GM12874 (cell line): ENCODE measurements at regions not wholly inside any gene's neighbourhood (a gene's known extent, or its start where the extent isn't known, plus 50 kb on each side); places are given as distances from the start of the nearest gene placed in this dataset.

Experiments used
- TF ChIP-seq, protein P1 (sequence below): IDR thresholded peaks from 2 replicates; pipeline ENCODE4 v1.5.1; 2011; ENCODE audit warnings: low read depth, mild to moderate bottlenecking, control low read depth, low read length, moderate library complexity; ENCODE audit not compliant: insufficient read depth

- TF ChIP-seq, protein P1, sequence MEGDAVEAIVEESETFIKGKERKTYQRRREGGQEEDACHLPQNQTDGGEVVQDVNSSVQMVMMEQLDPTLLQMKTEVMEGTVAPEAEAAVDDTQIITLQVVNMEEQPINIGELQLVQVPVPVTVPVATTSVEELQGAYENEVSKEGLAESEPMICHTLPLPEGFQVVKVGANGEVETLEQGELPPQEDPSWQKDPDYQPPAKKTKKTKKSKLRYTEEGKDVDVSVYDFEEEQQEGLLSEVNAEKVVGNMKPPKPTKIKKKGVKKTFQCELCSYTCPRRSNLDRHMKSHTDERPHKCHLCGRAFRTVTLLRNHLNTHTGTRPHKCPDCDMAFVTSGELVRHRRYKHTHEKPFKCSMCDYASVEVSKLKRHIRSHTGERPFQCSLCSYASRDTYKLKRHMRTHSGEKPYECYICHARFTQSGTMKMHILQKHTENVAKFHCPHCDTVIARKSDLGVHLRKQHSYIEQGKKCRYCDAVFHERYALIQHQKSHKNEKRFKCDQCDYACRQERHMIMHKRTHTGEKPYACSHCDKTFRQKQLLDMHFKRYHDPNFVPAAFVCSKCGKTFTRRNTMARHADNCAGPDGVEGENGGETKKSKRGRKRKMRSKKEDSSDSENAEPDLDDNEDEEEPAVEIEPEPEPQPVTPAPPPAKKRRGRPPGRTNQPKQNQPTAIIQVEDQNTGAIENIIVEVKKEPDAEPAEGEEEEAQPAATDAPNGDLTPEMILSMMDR, result no peak
Measured at GRCh38 chr15:25061808-25062550, 107.2 kb downstream of the SNRPN start.

- TF ChIP-seq, protein P1, result no peak
Measured at GRCh38 chr15:25062551-25063430, 108.0 kb downstream of the SNRPN start.

DNA sequence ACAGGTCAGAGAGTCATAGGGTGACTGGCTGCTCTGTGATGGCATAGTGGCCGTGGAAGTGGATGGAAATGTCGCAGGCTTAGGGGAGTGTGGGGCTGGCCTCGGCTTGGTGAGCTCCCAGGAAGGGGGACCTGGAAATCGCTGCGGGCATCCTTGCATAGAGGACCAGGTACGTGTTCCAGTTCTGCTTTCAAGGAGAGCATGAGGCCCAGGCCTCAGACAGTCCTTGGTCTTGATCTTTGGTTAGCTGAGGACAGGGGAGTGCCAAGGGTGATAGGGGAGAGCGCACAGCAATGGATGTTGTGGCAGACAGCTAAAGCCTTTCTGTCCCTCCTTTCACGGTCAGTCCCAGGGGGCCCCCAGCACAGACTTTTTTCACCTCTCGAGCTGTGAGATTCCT, 110.5 kb downstream of the SNRPN start:
- TF ChIP-seq, protein P1, result no peak

DNA sequence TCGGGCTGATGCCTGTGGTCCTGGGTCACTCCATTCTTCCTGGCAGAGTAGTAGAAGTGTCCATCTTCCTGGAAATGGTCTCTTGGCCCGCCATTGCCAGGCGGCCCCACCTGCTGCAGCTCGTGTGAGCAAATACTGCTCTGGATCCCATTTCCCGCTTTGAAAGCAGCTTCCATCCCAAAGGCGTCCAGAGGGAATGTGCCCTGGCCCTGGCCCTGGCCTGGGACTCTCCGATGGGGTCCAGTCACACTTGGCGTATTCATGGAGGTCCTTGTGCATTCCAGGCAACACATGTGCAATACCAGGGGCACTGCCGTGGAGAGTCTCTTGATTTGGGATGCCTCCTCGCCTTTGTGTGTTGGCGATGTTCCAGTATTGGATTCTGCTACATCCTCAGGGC, 111.1 kb downstream of the SNRPN start:
- TF ChIP-seq, protein P1, result no peak

DNA sequence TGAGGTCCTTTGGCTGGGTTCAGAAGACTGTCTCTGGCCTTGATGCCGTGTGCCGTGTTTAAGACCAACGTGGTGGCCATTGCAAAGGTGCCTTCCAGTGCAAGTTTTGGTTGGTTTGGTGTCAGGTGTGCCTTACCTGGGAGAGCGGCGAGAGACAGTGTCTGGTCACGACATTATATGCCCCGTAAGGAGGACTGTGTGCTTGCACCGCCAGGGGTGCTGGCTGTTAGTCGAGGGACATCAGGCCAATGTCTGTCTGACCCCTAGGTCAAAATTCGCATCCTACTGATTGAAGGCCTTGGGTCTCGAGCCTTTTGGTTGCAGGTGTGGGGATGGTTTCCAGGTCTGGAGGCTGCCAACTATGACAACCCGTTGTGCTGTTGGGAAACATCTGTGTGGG, 111.9 kb downstream of the SNRPN start:
- TF ChIP-seq, protein P1, result no peak

DNA sequence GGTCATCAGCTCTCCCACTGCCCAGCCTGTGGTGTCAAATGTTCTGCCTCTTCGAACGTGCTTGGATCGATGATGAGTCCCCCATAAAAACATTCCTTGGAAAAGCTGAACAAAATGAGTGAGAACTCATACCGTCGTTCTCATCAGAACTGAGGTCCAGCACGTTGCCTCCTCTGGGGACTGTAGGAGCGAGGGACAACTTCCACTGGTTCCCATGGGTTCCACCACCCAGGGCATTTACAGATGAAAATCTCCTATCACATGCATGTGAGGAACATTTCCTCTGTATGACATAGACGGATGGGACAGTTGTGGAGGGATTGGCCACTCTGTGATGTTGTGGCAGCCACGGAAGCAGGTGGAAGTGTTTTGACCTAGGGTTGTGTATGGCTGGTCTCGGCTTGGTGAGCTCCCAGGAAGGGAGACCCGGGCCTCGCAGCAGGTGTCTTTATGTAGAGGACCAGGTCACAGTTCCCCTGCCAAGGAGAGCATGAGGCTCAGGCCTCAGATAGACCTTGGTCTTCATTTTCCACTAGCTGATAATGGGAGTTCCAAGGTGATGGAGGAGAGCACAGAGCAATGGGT, 113.0 kb downstream of the SNRPN start:
- TF ChIP-seq, protein P1, result no peak

DNA sequence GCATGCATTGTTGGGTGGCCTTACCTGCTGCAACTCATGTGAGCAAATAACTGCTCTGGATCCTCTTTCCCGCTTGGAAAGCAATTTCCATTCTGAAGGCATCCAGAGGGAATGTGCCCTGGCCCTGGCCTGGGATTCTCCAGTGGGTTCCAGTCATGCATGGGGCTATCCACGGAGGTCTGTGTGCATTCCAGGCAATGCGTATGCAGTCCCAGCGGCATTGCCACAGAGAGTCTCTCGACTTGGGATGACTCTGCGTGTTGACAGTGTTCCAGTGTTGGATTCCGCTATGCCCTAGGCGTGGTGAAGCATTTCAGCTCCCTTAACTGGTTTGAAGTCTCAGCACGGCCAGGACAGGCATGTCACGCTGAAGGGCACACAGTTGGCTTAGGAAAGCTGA, 113.9 kb downstream of the SNRPN start:
- TF ChIP-seq, protein P1, result no peak
